GM12874 (cell line): ENCODE measurements at regions not wholly inside any gene's neighbourhood (a gene's known extent, or its start where the extent isn't known, plus 50 kb on each side); places are given as distances from the start of the nearest gene placed in this dataset.

Source experiments
- TF ChIP-seq, protein P1 (sequence below): IDR thresholded peaks from 2 replicates; pipeline ENCODE4 v1.5.1; 2011; ENCODE audit warnings: low read depth, mild to moderate bottlenecking, control low read depth, low read length, moderate library complexity; ENCODE audit not compliant: insufficient read depth

DNA sequence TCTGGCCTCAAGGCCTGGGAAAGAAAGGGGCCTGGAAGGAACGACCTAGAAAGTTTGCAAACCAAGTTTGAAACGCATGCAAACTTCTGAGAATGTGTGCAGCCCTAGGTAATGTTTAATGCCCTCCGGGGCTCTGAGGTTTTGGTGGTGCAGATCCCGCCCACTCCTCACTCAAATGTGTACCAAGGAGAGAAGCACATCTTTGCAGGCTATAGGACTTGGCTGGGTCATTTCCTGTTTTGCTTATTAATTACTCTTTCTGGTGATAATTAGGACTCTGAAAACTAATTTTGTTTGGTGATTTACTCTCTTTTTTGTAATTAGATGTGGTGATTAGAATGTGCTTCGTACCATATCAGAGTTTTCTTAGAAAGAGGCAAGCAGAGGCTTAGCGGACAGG is 625.9 kb upstream of the CADM1 start:
- TF ChIP-seq, protein P1, sequence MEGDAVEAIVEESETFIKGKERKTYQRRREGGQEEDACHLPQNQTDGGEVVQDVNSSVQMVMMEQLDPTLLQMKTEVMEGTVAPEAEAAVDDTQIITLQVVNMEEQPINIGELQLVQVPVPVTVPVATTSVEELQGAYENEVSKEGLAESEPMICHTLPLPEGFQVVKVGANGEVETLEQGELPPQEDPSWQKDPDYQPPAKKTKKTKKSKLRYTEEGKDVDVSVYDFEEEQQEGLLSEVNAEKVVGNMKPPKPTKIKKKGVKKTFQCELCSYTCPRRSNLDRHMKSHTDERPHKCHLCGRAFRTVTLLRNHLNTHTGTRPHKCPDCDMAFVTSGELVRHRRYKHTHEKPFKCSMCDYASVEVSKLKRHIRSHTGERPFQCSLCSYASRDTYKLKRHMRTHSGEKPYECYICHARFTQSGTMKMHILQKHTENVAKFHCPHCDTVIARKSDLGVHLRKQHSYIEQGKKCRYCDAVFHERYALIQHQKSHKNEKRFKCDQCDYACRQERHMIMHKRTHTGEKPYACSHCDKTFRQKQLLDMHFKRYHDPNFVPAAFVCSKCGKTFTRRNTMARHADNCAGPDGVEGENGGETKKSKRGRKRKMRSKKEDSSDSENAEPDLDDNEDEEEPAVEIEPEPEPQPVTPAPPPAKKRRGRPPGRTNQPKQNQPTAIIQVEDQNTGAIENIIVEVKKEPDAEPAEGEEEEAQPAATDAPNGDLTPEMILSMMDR, result no peak

DNA sequence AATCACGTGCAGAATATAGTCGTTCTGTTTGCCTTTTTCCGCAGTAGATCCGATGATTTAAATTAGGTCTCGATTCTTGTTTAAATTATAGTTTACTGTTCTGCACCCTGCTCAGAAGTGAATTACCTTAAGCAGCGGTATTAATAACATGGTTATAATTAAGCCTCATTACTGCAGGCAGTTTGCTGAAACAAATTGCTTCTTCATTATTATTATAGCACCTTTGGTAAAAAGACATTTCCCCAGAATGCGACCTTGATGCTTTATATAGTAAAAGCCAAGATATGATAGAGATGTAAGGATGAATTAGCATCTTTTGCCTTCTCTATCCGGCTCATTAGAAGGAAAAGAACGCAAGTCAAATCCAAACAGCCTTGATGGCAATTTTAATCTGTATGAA is 625.2 kb upstream of the CADM1 start:
- TF ChIP-seq, protein P1, result no peak

DNA sequence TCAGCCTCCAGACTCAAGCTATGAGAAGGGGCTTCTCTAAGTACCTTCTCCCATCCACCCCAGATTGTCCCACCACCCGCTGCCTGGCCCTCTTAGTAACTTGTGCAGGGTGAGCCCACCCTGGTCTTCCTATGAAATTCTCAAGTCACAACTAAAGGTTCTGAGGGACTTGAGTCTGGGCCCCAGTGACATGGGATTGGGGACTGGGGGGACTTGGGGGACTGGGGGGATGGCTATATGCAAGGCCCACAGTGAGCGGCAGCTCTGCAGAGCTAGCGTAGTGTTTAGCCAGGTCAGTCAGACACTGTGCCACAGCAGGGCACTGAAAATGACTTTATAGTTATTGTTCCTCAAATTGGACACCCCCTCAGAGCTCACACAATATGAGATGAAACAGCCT is 622.3 kb upstream of the CADM1 start:
- TF ChIP-seq, protein P1, result no peak

DNA sequence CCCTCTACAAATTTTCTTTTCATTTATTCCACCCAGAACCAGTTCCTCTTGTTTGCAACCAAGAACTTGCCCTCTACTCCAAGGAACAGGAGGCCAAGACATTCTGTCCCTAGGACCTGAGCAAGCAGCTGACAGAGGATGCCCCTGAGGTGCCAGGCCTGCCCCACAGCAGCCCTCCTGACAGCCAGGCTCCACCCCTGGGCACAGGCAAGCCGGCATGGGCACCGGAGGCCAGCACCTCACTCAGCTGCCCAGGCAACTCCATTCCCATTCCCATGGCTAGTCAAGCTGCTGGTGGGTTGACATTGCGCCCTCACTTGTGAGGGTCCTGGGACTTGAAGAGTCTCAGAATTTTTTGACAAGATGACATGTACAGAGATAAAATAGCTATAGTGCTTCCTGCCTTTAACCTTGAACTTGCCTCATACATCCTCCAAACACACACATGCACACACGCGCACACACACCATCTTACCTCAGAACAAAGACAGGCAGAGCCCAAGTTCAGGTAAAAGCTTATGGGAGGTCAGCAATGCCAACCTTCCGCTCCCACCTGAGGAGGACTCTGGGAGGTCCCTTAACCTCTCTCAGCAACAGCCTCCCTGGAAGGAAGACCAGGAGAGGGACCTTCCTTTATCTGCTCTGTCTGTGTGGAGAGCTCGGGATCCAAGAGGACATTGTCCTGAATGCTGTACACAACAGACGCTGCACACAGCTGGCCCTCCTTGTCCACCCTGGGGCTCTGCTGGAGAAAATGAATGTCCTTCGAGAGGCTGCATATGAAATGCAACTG is 620.9 kb upstream of the CADM1 start:
- TF ChIP-seq, protein P1, result no peak

DNA sequence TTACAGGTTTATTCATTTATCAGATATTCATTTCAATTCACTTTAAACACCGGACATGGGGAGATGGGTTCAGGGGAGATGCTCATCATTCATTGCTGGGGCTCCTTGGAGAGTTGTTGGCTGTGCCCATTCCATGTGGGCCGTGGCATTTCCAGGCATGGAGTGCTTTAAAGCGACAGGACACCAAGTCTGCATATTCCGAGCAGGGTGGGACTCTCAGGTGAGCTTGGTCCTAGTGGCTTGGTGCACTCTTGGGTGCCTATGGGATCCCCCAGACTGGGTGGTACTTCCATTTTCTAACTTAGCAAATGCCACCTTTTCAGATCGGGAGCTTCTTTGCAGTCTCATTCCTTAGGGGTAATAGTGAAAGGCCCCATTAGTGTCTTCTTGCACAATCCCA is 619.5 kb upstream of the CADM1 start:
- TF ChIP-seq, protein P1, result no peak

DNA sequence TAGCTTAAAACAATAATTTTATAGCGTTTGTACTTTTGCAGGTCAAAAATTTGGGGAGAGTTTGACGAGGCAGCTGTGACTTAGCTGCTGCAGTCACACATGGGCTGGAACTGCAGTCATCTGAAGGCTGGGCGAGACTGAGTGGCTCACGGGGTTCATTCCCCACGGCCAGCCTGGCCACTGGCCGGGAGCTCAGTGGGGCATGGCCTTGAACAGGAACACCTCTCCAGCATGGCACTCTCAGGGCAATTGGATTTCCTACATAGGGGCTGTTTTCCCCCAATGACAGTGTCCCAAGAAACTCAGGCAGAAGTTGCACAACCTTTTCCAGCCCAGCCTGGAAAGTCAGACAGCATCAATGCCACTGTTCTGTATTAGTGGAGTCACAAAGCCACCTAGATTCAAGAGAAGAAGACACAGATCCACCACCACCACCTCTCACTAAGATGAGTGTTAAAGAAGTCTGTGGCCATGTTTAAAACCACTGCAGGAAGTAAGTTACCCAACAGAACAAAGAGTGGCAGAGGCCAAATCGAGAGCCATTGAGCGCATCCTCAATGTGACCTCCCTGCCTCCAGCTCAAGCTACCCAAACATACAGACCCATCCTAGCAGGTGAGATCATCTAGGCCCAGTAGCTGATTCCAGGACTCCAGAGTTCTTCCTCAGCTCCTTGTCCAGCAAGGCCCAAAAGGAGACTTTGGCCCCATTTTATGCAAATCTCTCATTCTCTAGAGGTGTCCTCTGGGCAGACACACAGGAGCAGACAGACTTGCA is 618.7 kb upstream of the CADM1 start:
- TF ChIP-seq, protein P1, result no peak

DNA sequence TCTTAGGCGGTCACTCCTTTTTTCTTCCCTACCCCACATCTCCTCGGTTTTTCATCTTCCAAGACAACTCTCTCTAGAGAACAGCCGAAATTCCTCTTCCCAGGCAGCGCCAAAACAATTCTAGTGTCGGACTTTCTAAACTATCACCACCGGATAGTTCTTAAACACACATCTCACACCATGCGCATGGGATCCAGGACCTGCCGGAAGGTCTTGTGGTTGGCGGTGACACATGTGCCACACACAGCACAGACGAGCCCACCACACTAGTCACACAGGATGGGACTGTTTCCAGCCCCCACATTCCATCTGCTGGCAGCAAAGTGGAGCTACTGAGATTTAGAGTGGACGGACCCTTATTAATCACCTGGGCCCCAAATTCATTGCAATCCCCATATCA is 614.9 kb upstream of the CADM1 start:
- TF ChIP-seq, protein P1, result no peak
